Sigmoid colon (tissue), 4 donors: ENCODE measurements at regions not wholly inside any gene's neighbourhood (a gene's known extent, or its start where the extent isn't known, plus 50 kb on each side); places are given as distances from the start of the nearest gene placed in this dataset.

ENCODE experiments used
- EP300 ChIP-seq, 4 donors: sonication (generic); formaldehyde crosslinking; IDR thresholded peaks; one replicate each; pipeline ENCODE4 v1.6.1; 2017; ENCODE audit warnings: antibody characterized with exemption in 4 of 4
- POLR2AphosphoS5 ChIP-seq, 4 donors: sonication (generic); formaldehyde crosslinking; IDR thresholded peaks; one replicate each; pipeline ENCODE4 v1.6.1; 2017; ENCODE audit warnings: antibody characterized with exemption in 4 of 4
- TF ChIP-seq, protein P1 (sequence below), 4 experiments: fragments of 450-650 bp in 3 of 4; fragments of 200-600 bp in 1 of 4; IDR thresholded peaks; one replicate each; pipeline ENCODE4 v1.5.1; 2016 to 2019; ENCODE audit warnings: antibody characterized with exemption in 4 of 4, mild to moderate bottlenecking in 3 of 4, moderate library complexity in 2 of 4

DNA sequence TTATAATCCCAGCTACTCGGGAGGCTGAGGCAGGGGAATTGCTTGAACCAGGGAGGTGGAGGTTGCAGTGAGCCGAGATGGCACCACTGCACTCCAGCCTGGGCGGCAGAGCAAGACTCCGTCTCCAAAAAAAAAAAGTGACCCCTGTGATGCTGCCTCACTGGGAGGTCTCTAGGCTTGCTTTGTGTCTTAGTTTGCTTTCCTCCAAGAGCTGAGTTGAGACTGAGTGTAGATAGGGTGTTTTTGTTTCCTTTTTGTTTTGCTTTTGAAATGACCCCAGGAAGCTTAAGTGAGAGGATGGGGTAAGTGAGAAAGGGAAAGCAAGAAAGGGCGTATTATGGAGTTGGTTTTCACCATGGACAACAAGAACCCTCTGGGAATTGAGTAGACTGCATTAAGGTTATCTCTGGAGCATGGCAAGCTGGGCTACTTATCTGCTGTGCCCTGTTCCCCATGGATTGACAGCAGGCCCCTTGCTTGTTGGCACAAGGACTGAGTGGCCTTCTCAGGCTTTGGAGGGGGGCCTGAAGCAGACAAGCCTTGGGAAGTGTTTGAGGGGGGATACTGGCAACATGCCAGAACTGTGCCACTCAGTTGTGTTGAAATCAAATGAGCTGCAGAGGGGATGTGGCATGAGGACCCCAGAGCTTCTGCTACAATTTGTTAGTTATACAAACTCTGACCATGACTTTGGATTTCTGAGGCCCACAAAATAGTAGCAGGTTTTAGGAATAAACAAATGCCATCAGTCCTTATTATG is 300.6 kb upstream of the C11orf87 start:
- TF ChIP-seq, protein P1, sequence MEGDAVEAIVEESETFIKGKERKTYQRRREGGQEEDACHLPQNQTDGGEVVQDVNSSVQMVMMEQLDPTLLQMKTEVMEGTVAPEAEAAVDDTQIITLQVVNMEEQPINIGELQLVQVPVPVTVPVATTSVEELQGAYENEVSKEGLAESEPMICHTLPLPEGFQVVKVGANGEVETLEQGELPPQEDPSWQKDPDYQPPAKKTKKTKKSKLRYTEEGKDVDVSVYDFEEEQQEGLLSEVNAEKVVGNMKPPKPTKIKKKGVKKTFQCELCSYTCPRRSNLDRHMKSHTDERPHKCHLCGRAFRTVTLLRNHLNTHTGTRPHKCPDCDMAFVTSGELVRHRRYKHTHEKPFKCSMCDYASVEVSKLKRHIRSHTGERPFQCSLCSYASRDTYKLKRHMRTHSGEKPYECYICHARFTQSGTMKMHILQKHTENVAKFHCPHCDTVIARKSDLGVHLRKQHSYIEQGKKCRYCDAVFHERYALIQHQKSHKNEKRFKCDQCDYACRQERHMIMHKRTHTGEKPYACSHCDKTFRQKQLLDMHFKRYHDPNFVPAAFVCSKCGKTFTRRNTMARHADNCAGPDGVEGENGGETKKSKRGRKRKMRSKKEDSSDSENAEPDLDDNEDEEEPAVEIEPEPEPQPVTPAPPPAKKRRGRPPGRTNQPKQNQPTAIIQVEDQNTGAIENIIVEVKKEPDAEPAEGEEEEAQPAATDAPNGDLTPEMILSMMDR (IDR thresholded peaks at IDR 0.05), result no peak
- no peak for TF ChIP-seq EP300 (IDR thresholded peaks at IDR 0.05)
- TF ChIP-seq POLR2AphosphoS5 (IDR thresholded peaks at IDR 0.05), result no peak
